NCI-H460 (cell line): ENCODE measurements at regions not wholly inside any gene's neighbourhood (a gene's known extent, or its start where the extent isn't known, plus 50 kb on each side); places are given as distances from the start of the nearest gene placed in this dataset.
"Not testable (repeated sequence)": the region's sequence is repeated elsewhere in the genome, so short reads cannot be mapped to it uniquely, and the experiment has no call there.

Source experiments
- DNase-seq: peaks from one replicate; pipeline ENCODE4 v3.0.0-alpha.2; 2016; ENCODE audit warnings: low read depth; ENCODE audit errors: extremely low read depth

DNA sequence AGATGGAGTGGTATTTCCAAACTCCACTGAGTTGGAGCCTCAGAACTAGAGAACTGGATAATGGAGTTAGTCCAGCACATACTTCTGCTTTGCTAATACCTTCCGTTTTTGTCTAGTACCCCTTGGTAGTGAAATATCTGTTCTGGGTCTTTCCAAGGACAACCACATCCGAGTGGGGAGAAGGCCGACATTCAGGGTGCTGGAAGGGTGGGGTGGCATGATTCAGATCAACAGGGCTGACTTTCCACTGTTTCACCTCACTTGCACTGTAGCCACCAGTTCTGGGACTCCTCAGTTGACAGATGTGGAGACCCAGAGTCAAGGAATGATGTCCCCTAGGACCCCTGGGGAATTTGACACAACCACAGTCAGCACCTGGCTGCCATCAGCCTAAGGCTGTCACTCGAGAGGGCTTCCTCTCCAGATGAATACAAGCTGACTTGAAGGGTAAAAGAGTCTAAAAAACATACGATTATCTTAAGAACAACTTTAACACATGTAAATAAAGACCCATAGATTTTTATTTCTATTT, 84.8 kb upstream of the HNF1B start:
- no peak for DNase-seq

DNA sequence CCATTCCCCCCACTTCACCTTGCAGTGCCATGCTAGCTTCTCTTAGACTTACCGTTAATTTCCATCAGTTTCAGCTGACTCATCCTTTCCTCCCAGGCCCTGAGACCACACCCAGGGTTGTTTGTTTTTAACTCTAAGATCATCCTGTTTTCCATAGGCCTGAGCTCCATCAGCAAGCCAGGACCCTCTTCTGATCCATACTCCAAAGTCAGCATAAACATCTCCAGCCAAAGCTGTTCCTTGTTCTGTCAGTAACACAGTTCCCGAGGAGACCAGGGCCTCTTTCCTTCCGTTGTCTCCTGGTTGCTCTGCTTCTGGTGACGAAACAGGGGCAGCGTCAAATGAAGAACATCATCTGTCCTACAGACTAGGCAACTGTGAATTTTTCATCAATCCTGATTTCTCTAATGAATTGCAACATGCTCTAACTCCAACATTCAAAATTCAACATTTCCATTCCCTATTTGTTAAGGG, 83.8 kb upstream of the HNF1B start:
- DNase-seq = peak; percentile 55

DNA sequence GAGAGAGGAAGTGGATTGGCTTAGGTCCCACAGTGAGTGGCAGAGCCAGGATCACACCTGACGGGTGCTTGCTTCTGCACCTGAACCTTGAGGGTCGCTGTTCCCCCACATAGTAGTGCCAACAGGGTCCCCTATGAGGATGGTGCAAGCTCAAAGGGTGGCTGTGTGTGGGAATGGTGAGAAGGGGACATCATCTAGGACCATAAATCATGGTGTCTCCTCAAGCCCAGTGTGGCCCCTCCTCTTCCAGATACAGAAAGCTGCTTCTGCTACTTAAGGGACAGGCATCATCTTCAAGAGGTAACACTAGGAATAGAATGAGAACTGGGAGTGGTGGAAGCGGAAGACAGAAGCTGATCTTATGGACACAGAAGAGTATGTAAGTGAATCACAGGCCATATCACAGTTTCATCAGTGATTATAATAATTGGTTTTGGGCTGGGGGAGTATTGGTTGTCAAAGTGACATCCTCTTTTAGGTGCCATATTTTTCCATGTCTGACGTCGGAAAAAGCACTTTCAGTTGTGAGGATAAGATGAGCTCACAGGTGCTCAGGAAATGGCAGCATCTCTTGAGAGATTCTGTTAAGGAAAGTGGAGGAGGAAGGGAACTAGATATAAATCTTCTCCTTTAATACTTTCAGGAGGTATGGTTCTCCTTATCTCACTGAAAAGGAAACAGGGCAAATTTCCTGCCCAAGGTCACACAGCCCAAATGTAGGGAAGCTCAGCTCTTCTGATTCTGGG, 83.2 kb upstream of the HNF1B start:
- no peak for DNase-seq

DNA sequence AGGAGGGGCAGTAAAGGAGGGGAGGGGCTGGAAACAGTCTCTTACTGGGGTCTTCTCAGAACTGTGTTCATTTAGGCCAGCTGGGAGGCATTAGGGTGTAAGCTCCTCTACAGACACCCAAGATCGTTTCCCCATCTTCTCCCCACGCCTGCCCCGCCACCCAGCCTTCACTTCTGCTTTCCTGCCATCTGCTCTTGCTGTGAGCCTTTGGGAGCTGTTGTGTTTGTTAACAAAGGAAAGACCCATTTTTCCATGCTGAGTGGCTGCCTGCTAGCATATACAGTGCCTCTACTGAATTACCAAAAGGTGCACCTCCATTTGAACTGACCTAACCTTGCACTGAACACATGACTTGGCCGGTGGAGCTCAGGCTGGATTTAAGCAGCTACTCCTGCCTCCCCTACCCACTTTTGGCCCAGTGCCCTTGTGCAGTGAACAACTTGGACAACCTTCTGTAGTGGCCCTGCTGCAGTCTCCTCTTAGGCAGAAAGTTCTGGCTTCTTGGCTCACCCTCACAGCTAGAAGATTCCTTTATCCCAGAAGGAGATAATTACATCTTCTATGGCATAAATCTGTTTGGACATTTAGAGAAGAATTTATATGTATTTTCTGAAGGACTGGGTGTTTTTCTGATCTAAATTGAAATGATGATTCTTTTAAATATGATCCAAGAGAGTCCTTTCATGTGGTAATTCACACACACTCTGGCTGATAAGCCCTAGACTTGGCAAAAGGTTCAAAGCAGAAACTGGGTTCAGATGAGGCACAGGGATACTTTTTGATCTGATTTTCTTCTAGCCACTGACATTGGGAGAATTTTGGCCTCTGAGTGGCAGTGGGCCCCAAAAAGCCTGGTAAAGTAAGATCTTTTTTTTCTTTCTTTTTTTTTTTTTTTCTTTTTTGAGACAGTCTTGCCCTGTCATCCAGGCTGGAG, 81.9 kb upstream of the HNF1B start:
- DNase-seq = no peak

DNA sequence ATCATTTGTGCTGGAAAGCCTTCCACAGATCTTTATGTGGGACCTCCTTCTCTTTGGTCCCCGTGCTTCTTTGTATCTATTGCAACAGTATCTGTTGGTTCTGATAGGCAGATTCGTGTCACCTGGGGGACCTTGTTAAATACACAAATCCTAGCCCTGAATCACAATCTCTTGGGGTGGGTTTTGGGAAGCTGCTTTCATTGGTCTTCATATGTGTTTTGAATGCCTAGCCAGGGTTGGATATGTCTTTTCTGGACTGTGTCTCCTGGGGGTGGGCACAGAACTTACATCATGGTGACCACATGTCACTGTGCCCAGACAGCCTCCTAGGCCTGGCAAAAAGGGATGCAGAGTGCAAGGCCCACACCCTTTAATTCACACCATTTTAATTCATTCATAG, 81.0 kb upstream of the HNF1B start:
- DNase-seq = no peak

DNA sequence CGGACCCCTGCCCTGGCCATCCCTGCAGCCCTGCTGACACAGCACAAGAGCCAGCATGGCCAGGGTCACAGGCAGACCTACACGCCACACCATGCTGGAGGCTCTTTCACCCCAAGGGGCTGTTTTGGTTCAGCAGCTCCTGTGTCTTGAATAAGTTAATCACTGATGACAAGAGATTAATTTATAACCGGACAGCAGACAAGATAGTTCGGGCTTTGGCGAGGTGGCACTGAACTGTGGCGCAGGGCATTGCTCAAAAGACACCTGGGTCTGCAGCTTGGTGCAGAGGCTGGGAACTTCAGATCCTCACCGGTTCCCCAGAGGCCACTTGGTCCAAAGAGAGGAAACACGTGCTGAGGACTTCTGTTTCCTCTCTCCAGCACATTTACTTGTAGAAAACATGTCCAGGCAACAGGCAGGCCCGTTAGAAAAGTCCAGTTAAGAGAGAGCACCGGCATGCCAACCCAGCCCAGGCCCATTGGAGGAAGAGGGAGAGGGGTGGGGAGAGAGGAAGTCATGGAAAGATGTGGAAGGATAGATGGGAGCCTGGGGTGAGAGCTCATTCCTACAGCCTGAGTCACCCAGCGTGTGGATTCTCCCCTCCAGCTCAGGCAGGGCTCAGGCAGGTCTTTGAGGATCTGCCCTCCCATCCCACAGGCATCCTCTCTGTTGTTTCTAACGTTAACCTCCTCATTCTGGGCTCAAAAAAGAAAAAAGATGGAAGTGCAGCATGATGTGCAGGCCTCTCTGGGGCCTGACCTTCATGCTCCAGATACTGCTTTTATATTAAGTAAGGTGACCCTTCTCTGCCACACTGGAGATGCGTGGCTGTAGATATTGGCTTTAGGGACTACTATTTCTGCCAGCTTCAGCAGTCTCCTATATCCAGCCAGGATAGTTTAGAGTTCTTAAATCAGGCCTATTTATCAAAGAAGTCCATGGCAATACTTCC, 80.0 kb upstream of the HNF1B start:
- DNase-seq = peak; percentile 29

DNA sequence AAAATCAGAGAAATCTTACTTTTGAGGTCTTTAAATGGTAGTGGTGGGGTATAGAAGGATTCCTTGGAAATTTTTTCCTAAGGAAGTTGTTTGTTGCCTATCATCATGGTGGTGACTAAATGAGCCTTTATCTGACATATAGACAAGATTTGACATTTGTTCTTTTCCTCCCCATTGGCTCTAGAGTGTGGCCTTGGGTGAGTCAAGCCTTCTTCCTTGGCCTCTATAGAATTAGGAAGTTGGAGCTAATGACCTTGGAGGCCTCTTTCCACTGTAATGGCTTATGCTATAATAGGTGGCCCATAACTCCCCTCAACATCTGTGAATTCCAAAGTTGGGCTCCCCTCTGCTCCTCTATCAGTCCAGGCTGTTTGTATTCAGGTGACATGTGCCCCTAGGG, 79.1 kb upstream of the HNF1B start:
- DNase-seq = no peak

DNA sequence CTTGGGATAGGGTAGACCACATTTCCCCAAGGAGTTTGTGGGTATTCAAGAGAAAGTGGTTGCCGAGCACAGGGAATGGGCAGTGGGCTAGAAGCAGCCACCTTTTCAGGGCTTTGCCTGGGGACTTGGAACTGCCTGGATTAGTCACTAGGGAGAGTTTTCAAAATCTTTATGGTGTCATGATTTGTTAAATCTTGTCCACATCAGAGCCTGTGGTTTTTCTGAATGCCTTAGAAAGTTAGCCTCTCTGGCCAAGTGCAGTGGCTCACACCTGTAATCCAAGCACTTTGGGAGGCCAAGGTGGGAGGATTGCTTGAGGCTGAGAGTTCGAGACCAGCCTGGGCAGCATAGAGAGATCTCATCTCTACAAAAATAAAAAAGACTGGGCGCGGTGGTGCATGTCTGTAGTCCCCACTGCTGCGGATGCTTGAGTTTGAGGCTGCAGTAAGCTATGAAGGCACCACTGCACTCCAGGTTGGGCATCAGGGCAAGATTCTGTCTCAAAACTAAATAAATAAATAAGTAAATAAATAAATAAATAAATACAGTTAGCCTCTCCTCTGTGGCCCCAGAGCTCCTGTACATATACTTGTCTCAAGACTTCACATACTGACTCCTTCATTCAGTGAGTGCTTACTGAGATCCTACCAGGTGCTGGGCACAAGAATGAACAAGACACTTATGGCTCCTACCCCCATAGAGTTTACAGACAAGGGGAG, 76.3 kb upstream of the HNF1B start:
- DNase-seq = no peak

DNA sequence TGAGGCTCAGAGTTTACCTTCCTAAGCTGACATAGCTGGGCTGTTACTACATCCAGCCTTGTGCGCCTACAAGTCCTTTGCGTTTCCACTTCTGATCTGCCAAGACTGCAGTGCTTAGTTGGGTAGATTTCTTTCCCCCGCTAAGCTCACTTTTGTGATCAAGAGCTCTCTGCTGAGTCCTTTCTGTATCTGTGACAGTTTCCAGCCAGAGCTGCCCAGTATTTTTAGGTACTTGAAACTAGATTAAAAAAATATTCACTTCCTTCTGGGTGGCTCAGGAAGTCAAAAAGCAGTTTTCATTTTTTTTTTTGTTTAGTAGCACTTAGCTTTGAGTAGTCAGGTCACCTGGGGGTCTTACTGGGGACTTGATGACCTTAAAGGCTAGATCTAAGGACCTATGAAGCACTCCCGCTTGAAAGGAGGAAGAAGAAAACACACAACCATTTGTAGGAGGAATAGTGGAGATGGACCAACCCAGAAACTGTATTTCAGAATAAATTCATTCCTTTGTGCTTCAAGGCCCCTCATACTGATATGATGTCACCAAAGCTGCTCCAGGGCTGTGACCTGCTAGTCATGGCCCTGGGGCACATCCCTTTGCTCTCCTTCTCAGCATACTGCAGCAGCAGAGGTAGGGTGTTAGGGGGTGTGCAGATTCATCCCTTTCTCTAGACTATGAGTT, 75.6 kb upstream of the HNF1B start:
- DNase-seq = no peak

DNA sequence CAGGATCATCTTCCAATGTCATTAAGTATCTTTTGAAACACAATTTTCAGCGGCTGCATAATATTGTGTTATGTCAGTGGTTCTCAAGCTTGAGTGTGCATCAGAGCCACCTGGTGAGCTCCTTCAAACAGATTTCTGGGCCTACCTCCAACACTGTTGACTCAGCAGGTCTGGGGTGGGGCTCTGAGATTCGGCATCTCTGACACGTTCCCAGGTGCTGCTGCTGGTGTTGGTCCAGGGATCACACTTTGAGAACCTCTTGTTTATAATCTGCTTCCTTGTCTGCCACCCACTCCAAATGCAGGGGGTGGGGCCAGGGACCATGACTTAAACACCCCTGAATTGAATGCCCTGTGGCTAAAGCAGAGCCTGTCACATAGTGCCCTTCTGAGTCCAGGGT, 73.8 kb upstream of the HNF1B start:
- no peak for DNase-seq

DNA sequence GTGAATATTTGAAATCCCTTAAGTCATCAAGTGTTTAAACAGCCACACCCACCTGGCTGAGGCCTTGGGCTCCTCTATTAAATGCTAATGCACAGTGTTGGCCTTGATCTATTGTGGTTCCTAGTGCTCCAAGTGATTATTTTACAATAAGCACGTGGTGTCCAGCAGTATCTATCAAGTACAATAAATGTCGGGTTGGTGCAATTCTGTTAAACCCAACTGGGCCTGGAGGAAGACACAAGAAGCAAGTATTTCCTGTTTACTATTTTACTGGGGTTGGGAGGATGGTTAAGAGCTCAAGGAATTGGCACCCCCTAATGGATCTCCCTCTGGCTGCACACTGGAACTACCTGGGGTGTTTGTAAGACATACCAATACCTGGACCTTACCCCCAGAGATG, 72.1 kb upstream of the HNF1B start:
- no peak for DNase-seq

DNA sequence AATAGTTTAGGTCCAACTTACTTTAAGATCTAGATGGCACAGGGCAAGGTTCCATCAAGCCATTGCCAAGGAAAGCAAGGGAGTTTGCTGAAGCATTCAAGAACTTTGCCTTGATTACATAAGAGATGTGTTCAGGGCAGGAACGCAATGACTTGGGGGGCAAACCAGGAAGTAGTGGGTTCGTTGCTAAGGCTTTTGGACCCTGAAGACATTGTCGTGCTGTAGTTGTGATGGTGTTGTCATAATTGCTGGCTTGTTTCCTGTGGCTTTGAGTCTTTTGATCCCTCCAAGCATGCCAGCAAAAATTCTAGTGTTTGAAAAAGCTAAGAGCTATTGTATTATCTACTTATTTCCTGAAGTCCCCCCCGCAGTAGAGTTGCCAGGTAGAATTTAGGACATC, 70.7 kb upstream of the HNF1B start:
- no peak for DNase-seq

DNA sequence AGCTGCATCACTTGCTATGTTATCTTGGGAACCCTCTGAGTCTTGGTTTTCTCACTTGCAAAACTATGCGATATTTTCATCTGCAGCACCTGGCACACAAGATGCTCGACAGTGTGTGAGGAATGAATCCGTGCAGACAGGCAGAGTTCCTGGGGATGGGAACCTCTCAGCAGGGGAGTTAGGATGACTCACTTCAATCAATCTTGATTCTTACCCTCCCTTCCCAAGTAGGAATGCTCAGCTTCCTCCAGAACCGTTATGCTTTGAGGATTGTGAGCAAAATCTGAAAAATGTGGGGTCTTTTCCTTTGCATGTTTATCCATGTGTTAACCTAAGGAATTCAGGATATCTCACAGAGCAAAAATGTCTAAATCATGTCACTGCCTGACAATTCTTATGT, 68.9 kb upstream of the HNF1B start:
- no peak for DNase-seq

DNA sequence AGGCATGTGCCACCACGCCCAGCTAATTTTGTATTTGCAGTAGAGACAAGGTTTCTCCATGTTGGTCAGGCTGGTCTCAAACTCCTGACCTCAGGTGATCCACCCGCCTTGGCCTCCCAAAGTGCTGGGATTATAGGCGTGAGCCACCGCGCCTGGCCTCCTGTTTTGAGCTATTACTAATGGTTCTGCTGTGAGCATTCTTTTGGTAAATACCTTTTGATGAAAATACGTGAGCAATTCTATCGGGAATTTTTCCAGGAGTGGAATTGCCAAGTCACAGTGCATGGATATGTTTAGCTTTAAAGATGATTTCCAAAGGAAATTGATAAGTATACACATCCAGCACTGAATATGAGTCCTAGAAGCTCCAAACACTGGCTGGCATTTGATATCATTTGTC, 64.0 kb upstream of the HNF1B start:
- DNase-seq = not testable (repeated sequence)

DNA sequence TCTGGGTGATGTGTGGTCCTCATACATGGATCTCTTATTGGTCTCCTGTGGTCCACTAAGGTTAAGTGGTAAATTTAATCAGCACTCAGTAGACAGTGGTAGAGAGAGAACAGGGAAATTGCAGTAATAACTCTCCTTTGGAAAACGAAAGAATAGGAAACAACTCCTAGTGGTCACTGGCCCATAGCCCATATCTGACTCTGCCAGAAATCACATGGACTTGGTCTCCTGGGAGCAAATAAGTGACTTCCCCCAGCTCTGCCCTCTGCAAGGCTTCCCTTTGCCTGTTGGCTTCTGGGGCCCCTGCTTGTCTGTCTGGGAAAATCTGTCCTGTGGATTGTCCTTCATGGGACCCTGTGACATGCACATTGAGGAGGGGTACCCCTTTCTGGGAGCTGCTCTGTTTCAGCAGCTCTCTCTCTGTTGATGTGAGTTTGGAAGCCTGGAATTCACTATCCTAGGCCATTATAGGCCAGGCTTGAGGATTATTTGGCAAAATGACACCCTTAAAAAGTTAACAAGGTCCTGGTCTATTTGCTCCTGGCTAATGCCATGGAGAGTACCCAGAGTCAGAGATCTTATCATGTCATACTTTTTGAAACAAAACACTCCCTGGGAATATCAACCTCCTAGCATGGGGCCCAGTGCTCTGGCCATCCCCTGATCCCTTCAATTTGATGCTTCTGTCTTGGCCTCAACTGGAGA, 58.0 kb upstream of the HNF1B start:
- DNase-seq = no peak

DNA sequence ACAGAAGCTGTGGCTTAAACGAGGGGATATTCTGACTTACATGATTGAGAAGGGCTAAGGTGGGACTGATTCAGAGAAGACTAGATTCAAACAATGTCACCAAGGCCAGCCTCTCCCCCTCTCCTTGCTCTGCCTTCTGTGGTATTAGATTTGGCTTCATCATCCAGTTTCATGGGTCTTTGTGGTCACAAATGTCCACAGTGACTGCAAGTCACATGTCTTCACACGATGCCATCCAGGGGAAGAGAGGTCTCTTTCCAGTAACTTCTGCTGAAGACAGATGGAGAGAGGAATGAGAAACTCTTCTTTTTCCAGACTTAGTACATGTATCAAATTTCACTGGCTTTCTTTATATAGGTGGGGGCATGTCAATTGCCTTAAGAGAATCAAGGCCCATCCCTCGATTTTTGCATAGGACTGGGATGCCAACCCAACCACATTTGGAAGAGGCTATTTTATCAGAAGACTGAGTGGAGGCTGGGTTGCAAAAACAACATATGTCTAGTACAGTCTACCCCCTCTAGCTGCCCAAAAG, 57.3 kb upstream of the HNF1B start:
- DNase-seq = no peak

DNA sequence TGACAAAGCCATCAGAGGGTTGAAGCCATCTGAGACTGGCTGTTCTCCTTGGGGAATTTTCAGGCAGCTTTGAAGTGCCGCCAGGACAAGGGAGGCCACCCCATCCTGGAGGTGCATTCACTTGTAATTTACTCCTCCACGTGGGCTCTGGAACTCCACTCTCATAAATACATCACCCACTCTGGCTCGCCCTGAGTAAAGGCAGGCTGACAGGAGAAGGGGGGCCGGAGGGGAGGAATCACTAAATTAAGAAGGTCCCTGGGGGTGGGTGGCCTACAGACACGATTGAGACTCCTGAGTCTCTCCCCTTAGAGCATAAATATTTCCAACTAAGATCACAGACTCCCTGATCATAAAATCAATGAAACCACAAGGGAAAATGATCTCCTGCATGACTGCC, 56.3 kb upstream of the HNF1B start:
- no peak for DNase-seq

DNA sequence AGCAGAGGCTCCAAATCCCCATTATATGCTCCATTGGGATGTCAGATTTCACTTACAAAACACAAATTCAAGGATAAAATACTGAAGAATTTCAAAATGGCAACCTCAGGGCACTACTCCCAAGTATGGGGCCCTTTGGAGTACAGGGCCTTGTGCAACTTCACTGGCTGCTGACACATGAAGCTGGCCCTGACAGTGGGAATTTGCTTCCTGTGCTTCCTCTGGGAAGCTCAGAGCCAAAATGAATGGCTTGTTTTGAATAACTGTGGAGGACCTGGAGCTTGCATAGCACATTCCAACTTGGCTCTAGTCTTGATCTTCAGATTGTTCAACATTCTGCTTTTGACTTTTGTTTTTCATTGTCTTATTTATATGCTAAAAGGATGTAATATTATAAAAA, 52.3 kb upstream of the HNF1B start:
- DNase-seq = no peak
